Panc1 (cell line): ENCODE measurements at regions not wholly inside any gene's neighbourhood (a gene's known extent, or its start where the extent isn't known, plus 50 kb on each side); places are given as distances from the start of the nearest gene placed in this dataset.

ENCODE experiments used
- CTCF ChIP-seq: fragments of 450-650 bp; IDR thresholded peaks from 2 replicates; pipeline ENCODE4 v1.5.1; 2017; ENCODE audit warnings: mild to moderate bottlenecking
- POLR2AphosphoS5 ChIP-seq: IDR thresholded peaks from 2 replicates; pipeline ENCODE4 v1.6.1; 2012; ENCODE audit warnings: mild to moderate bottlenecking, low read depth, low read length, moderate library complexity

- TF ChIP-seq CTCF (no peak), POLR2AphosphoS5 (no peak)
Measured at GRCh38 chr12:111253213-111253612, 115.7 kb downstream of the PHETA1 start.
